Eye (tissue), 1 donor: ENCODE measurements at regions not wholly inside any gene's neighbourhood (a gene's known extent, or its start where the extent isn't known, plus 50 kb on each side); places are given as distances from the start of the nearest gene placed in this dataset.

Experiments used
- DNase-seq: peaks from one replicate; pipeline ENCODE4 v3.0.0-alpha.2; 2015

DNA sequence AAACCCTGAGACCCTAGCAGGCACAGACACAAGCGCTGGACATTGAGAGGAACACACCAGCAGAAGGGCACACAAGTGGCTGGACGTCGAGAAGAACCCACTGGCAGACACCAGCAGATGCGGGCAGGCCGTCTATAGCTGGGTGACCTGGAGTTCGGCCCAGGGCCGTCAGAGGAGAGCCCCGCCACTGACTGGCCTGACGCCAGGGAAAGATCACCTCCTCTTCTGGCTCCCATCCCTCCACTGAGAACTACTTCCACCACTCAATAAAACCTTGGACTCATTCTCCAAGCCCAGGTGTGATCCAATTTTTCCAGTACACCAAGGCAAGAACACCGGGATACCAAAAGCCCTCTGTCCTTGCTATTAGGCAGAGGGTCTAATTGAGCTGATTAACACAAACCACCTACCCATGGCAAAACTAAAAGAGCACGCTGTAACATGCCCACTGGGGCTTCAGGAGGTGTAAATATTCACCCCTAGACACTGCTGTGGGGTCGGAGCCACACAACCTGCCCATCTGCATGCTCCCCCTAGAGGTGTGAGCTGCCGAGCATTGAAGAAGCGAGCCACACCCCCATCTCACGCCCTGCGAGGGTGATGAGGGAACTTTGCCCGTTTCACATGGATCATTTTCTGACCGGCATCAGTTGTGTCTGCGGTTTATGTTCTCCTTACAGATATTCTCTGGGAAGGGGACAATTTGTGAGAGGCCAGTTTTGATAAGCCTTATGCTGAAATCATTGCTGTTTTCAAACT, 104.8 kb downstream of the HLX start:
- DNase-seq = no peak

DNA sequence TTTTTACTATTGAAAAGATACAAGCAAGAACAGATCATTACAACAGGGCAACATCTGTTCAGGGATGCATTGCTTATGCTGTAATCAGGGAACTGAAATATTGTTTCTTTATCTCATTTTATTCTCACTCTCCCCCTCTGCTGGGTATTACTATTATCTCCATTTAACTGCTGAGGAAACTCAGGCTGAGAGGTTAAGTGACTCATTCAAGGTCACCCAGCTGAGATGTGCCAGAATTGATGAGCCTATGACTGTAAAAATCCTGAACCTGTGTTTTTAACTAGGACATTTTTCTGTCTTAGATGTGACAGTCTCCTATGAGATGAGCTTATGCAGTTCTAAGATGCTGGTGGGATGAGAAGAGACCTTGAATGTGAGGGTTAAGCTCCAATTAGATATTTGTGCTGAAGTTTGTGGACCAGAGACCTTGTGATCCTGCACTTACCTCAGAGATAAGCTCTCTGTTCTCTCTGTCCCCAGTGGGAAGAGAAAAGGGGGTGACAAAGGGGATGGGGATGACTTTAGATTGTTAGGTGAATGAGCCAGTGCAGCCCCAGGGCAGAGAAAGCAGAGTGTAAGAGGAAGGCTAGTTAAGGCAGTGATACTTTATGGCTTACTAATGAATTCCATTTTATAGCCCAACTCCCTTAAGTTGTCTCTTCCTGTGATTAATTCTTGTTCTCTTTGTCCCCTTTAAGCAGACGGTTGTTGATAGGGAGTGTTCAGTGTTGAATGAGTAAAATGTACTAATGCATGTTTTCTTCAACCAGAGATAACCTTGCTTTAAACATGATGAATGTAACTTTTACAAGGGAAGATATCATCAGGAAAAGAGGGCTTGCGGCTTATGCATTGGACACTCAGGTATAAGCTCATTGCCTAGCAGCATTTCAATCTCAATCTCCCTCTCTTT, 111.4 kb downstream of the HLX start:
- DNase-seq = no peak

DNA sequence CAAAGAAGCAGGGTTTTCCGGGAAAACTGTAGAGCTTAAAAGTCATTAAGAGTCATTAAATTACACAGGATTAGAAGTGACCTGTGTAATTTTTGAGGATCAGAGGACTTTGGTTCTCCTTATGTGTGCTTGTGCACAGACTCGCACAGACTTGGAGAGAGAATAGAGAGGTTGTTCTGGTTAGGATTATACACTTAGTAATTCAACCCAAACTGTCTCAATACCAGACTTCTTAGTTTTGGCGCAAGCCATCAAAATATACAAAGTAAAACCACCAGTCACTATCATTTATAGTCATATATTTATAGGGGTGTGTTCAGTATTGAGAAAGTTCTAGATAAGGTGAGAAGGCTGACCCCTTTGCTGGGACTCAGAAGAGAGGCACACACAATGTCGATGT, 112.3 kb downstream of the HLX start:
- no peak for DNase-seq

DNA sequence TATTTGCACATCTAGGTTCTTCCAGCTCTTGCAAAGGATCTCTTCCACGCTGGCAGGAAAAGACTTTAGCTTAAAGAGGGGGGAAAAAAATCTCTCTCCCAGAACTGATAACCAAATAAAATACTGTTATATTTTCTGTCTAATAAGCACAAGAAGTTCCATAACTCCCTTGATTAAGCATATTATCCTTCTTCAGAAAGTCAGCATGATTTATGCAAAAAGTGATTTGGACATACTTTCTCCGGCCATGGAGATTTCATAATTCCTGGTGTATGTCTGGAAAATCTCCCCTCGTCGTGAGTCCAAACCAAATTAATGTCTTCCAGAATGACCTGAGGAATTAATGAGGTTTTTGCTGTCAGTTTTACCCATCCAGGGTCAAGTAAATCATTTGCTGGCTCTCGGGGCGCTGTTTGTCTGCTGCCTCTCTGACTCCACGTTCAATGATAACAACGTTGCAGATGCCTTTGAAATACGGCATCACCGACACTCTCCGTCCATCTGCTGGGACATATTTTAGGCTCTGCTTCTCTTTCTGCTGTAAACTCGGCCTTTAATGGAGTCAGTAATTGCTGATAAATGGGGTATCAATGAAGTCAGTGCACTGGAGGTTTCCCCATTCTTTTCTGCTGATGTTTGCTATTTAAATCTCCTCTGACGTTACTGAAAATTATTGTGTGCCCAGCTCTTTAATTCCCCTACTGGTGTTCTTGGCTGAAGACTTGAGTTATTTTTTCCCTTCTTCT, 112.9 kb downstream of the HLX start:
- no peak for DNase-seq

- DNase-seq = no peak
Observed at GRCh38 chr1:220992705-220993052, 113.4 kb downstream of the HLX start.

DNA sequence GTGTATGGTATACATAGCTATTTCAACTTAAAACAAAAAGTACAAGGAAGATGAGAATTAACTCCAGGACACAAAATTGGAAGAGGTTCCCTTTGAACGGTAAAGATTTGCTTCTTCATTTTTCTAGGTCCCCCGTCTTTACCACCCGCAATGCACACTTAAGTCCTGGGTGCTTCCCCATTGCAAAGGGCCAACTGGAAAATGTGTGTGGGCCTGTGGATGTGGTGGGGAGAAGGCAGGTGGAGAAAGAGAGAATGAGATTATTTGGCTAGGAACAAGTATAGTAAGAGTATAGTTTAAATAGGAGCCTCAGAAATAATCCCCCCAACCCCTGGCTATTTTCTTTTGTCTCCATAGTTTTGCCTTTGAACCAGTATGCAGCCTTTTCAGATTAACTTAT, 115.4 kb downstream of the HLX start:
- no peak for DNase-seq

GRCh38 chr1:220997791-220998190, 118.5 kb downstream of the HLX start:
- no peak for DNase-seq

DNA sequence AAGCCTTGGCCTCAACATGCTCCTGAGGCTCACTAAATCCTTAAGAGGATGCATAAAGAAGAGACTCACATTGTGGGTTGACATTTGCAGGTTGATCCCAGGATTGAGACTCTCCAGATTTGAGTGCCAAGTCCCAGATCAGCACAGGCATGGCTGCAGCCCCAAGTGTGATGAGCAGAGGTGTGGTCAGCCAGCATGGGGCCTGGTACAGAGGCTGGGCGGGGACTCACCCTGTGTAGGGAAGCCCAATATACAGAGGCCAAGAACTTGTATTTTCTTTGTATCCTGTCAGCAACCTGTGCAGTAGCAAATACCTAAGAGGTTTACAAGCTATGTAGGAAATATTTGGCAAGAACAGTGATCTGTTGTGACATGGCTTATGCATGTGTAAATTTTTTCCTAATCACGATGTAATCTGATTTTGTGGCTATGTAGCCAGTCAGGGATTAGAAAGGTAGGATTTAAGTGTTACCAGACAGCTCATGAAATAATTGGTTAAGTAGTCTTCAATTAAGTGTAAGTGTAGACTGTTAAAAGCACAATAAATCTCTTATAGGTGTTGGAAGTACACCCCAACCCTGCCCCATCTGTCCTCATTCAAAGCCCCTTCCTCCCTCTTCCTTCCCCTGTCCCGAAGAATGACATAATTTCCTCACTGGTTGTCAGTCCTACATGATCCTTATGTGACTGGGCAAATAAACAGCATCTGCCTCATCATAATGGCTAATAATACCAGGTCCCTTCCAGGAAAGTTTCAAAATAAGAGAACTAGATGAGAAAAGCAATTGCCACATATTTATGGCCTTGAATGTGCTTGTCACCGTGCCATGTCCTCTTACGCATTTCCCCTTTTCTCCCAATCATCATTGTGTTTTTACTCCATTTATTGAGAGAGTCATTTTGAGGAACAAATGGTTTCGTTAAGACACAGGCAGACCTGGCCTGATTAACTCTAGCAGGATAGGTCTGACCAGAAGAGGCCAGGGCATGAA, 120.9 kb downstream of the HLX start:
- DNase-seq = no peak

GRCh38 chr1:221001167-221001566, 121.9 kb downstream of the HLX start:
- DNase-seq = no peak

- no peak for DNase-seq
Observed at GRCh38 chr1:221002601-221003000, 123.4 kb downstream of the HLX start.

GRCh38 chr1:221011145-221011544, 131.9 kb downstream of the HLX start:
- no peak for DNase-seq

- no peak for DNase-seq
Observed at GRCh38 chr1:221012120-221012519, 132.9 kb downstream of the HLX start.

DNA sequence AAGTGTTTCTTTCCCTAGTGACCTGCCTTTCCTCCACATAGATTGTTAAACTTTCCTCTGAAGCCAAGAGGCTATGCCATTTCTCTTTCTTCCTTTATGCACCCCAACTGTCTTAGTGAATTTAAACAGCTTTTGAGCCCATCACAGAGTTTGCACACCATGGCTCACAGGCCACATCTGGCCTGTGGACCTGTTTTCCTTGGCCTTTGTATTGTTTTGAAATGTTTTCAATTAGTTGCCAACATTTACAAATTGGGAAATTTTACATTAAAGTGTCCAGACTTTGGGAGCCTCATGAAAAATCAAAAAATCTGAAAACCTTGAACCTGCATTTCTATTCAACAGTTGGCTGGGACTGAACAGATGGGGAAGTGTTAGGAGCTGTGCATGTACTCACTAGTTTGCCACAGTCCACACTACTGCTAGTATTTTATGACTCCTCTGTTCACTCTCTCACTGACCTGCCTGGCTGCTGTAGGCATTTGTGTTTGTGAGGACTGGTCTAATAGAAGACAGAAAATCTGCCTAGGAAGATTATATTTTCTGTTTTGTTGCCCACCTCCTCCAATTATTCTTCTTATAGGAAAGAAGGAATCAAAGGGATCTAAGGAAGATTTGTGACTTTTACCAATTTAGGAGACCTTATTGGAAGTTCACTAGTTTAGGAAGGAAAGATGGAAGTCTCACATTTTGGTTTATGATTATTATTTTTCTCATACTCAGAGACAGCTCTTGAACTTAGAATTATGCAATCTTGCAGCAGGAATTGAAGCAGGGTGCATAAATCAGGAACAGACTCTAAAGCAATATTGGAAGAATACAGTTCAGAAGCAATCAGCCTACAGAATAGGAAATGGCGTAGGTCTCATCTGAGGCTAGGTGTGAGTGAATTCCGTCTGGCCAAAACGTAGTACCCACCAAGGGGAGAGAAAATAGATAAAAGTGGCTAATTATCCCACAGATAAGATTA, 134.7 kb downstream of the HLX start:
- no peak for DNase-seq

GRCh38 chr1:221015159-221015790, 136.0 kb downstream of the HLX start:
- no peak for DNase-seq

DNA sequence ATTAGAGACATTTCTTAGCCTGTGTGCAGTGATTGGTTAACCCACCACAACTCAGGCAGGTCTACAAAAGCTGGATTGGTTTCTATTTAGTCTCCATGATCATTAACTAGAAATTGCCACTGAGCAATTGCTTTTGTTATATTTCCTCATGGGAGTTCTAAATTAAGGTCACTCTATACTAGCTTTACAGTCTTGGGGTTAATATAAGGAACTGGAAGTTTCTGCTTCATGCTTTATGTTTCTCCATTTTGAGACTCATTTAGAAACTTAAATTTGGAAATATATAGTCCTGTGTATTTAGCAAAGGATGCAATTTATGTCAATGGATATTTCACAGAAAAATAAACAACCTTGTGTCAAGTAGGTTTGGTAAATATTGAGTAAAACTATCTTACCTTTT, 137.5 kb downstream of the HLX start:
- DNase-seq = no peak

DNA sequence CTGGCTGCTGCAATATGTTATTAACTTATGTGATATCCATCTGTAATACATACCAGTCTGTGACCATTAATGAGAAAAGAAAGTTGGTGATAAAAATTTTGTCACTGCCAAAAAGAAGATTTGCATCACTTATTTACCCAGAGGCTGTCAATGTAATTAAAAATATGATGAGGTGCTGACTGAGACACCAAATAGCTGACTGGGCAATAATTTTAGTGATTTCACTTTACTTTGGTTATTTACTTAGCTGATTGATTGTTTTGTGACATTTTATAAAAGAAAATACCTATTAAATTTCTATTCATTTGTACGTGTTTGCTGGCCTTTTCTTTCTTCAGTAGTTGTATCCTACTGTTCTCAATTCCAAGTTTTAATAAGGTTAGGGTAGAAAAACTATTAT, 139.2 kb downstream of the HLX start:
- no peak for DNase-seq

- DNase-seq = no peak
Observed at GRCh38 chr1:221022331-221022730, 143.1 kb downstream of the HLX start.

GRCh38 chr1:221023482-221023881, 144.2 kb downstream of the HLX start:
- DNase-seq = no peak

- DNase-seq = no peak
Observed at GRCh38 chr1:221025501-221025900, 146.3 kb downstream of the HLX start.

- no peak for DNase-seq
Observed at GRCh38 chr1:221025956-221026355, 146.7 kb downstream of the HLX start.
